Right cardiac atrium (tissue), 5 donors: ENCODE measurements at regions not wholly inside any gene's neighbourhood (a gene's known extent, or its start where the extent isn't known, plus 50 kb on each side); places are given as distances from the start of the nearest gene placed in this dataset.
"Not testable (repeated sequence)": the region's sequence is repeated elsewhere in the genome, so short reads cannot be mapped to it uniquely, and the experiment has no call there.

Experiments used
- ATAC-seq, 2 donors: fragments of 200-7000 bp; cut with Tn5 transposase; one replicate each; pipeline versions ENCODE4 v1.8.0 to v1.9.1; 2020; ENCODE audit warnings: moderate library complexity in 2 of 2, mild to moderate bottlenecking in 1 of 2
- DNase-seq, 3 donors: peaks; one replicate each; pipeline ENCODE4 v3.0.0-alpha.2; 2020
- H3K27ac ChIP-seq: one replicate; pipeline ENCODE4 v1.5.1; 2013; ENCODE audit warnings: mild to moderate bottlenecking, low read length, control low read depth, moderate library complexity
- H3K27me3 ChIP-seq: one replicate; pipeline ENCODE4 v1.6.1; 2013; ENCODE audit not compliant: control insufficient read depth, insufficient read depth
- H3K4me1 ChIP-seq: one replicate; pipeline ENCODE4 v1.6.1; 2013; ENCODE audit warnings: low read length; ENCODE audit not compliant: control insufficient read depth, insufficient read depth
- H3K4me3 ChIP-seq: one replicate; pipeline ENCODE4 v1.5.1; 2013; ENCODE audit warnings: low read length, control low read depth
- H3K9me3 ChIP-seq: one replicate; pipeline ENCODE4 v1.6.1; 2013; ENCODE audit warnings: low read length; ENCODE audit not compliant: control insufficient read depth
- WGBS: extraction: QIAGEN DNeasy Blood & Tissue Kit; methylation state at CpG from one replicate; pipeline ENCODE4 v1.1.7; 2013; 5-methylcytosine and 5-hydroxymethylcytosine counted together
- intact Hi-C, 4 donors: fragments of 100-400 bp; cut with DNase I; formaldehyde crosslinking; loops; one replicate each; pipeline versions ENCODE4 v1.11.0 to v1.14.0; 2022 to 2023
- donor health status: healthy with polysubstance abuse.
- donor health status: DM: no; HTN: yes; CAD: no.
- donor health status: DM: no; HTN: no; CAD: no.
- donor health status: DM: no; HTN: yes; CAD: no; lungs with severe emphysema.
- donor health status: DM: yes; HTN: yes; CAD: no.

GRCh38 chr1:232745698-232746097 lies 59.5 kb upstream of the MAP10 start:
- ATAC-seq, H3K4me3 ChIP-seq, DNase-seq, H3K27me3 ChIP-seq, intact Hi-C loops, H3K9me3 ChIP-seq, H3K4me1 ChIP-seq, H3K27ac ChIP-seq: not testable (repeated sequence)
- WGBS: 92% methylated on average over 2 of the region's 2 CpGs

- Histone ChIP-seq H3K4me1 (no peaks in the 10 kb centered on the region), H3K9me3 (peaks cover 4% of the 10 kb centered on the region), H3K27ac (no peak overlapping the region), H3K4me3 (no peak overlapping the region), H3K27me3 (no peaks in the 10 kb centered on the region)
- ATAC-seq (no peak), DNase-seq (no peak)
- WGBS: 84% methylated on average over 8 of the region's 8 CpGs
- intact Hi-C loops: no loop called here
Measured at GRCh38 chr1:232748910-232749368, 56.3 kb upstream of the MAP10 start.

- peaks cover 4% of the 10 kb centered on the region for H3K9me3 ChIP-seq
- H3K4me3 ChIP-seq: no peak overlapping the region
- no peaks in the 10 kb centered on the region for H3K27me3 ChIP-seq
- DNase-seq (no peak), ATAC-seq (peak in 1 of 2 donors; percentile 36)
- no peak overlapping the region for H3K27ac ChIP-seq
- intact Hi-C loops: no loop called here
- WGBS: 27% methylated on average over 7 of the region's 7 CpGs
- no peaks in the 10 kb centered on the region for H3K4me1 ChIP-seq
Measured at GRCh38 chr1:232751393-232752140, 53.6 kb upstream of the MAP10 start.

GRCh38 chr1:232752365-232752764 lies 52.9 kb upstream of the MAP10 start:
- H3K27me3 ChIP-seq: no peaks in the 10 kb centered on the region
- DNase-seq (no peak), ATAC-seq (no peak)
- 44% methylated on average over 1 of the region's 1 CpG for WGBS
- H3K4me1 ChIP-seq: no peaks in the 10 kb centered on the region
- H3K4me3 ChIP-seq: no peak overlapping the region
- H3K9me3 ChIP-seq: peaks cover 4% of the 10 kb centered on the region
- no peak overlapping the region for H3K27ac ChIP-seq
- intact Hi-C loops: no loop called here

GRCh38 chr1:232754930-232755329 lies 50.3 kb upstream of the MAP10 start:
- Histone ChIP-seq H3K9me3 (no peaks in the 10 kb centered on the region), H3K27me3 (no peaks in the 10 kb centered on the region), H3K4me1 (no peaks in the 10 kb centered on the region), H3K27ac (no peak overlapping the region), H3K4me3 (no peak overlapping the region)
- intact Hi-C loops: no loop called here
- DNase-seq (no peak), ATAC-seq (no peak)
- WGBS: 65% methylated on average over 1 of the region's 1 CpG
